LNCAP (cell line): ENCODE measurements at regions not wholly inside any gene's neighbourhood (a gene's known extent, or its start where the extent isn't known, plus 50 kb on each side); places are given as distances from the start of the nearest gene placed in this dataset.

Experiments
- TF ChIP-seq, protein P1 (sequence below): fragments of 450-650 bp; IDR thresholded peaks from 2 replicates; pipeline ENCODE4 v1.5.1; 2017; ENCODE audit warnings: mild to moderate bottlenecking

DNA sequence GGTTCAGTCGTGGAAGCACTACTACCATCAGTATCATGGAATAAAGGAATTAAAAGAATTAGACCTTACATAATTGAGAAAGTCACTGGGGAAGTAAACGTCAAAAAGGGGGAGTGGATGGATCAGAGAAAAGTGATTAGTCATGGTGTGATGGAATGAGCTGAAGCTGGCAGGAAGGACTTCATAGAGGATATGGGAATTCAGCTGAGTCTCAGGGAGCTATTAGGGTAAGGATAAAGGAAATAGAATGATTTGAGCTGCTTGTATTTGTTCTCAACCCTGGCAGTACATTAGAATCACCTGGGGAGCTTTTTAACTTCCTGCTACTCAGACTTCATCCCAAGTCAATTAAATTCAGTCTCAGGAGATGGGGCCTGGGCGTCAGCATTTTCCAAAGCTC is 53.4 kb upstream of the SETBP1 start:
- TF ChIP-seq, protein P1, sequence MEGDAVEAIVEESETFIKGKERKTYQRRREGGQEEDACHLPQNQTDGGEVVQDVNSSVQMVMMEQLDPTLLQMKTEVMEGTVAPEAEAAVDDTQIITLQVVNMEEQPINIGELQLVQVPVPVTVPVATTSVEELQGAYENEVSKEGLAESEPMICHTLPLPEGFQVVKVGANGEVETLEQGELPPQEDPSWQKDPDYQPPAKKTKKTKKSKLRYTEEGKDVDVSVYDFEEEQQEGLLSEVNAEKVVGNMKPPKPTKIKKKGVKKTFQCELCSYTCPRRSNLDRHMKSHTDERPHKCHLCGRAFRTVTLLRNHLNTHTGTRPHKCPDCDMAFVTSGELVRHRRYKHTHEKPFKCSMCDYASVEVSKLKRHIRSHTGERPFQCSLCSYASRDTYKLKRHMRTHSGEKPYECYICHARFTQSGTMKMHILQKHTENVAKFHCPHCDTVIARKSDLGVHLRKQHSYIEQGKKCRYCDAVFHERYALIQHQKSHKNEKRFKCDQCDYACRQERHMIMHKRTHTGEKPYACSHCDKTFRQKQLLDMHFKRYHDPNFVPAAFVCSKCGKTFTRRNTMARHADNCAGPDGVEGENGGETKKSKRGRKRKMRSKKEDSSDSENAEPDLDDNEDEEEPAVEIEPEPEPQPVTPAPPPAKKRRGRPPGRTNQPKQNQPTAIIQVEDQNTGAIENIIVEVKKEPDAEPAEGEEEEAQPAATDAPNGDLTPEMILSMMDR, result no peak

DNA sequence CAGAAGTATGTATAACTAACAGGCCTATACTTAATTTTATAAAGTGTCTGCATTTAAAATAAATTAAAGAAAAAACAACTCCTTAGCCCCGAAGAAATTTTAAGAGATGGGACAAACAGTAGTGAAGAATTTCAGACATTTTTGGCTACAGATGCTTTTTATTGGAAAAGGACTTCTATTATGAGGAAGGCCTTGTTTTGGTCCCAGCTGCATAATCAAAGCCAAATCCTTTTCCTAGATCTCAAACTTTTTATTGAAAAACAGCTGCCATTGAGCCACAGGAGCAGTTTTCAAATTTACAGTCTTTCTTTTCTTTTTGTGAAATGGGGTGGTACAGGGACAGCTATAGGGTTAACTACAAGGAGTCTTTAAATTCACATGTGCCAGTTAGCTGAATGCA is 51.3 kb upstream of the SETBP1 start:
- TF ChIP-seq, protein P1, result no peak

DNA sequence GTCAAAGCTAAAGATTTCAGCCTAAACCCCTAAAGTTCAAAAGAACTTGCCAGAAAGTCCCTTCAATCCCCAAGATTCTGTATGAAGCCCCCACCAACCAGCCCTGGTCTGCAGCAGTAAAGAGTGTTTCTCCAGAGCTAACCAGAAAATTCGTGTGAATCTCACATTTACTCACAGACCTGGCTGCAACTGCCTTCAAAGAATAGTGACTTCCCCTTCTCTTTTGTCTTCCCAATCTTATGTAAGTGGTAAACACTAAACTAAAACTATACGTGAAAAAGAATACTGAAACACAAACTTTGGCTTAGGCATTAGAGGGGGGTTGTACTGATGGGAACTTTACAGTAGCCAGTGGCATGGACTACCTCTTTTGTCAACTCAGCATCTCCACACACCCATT is 50.6 kb upstream of the SETBP1 start:
- TF ChIP-seq, protein P1, result no peak
